B cell (primary cell): ENCODE measurements at regions not wholly inside any gene's neighbourhood (a gene's known extent, or its start where the extent isn't known, plus 50 kb on each side); places are given as distances from the start of the nearest gene placed in this dataset.

Experiments used
- EZH2 ChIP-seq: IDR thresholded peaks from 2 replicates; pipeline ENCODE4 v1.6.1; 2012; ENCODE audit warnings: borderline replicate concordance, low read depth, mild to moderate bottlenecking, moderate library complexity, low read length; ENCODE audit not compliant: insufficient read depth, poor library complexity, severe bottlenecking
- TF ChIP-seq, protein P1 (sequence below): fragments of 200-600 bp; IDR thresholded peaks from one replicate; pipeline ENCODE4 v1.8.0; 2022; ENCODE audit warnings: antibody characterized with exemption, mild to moderate bottlenecking

- TF ChIP-seq, protein P1, sequence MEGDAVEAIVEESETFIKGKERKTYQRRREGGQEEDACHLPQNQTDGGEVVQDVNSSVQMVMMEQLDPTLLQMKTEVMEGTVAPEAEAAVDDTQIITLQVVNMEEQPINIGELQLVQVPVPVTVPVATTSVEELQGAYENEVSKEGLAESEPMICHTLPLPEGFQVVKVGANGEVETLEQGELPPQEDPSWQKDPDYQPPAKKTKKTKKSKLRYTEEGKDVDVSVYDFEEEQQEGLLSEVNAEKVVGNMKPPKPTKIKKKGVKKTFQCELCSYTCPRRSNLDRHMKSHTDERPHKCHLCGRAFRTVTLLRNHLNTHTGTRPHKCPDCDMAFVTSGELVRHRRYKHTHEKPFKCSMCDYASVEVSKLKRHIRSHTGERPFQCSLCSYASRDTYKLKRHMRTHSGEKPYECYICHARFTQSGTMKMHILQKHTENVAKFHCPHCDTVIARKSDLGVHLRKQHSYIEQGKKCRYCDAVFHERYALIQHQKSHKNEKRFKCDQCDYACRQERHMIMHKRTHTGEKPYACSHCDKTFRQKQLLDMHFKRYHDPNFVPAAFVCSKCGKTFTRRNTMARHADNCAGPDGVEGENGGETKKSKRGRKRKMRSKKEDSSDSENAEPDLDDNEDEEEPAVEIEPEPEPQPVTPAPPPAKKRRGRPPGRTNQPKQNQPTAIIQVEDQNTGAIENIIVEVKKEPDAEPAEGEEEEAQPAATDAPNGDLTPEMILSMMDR, result no peak
- no peak for TF ChIP-seq EZH2
Measured at GRCh38 chr13:109271061-109271460, 515.3 kb downstream of the IRS2 start.
